Esophagus muscularis mucosa (tissue), 3 donors: ENCODE measurements at regions not wholly inside any gene's neighbourhood (a gene's known extent, or its start where the extent isn't known, plus 50 kb on each side); places are given as distances from the start of the nearest gene placed in this dataset.
"Not testable (repeated sequence)": the region's sequence is repeated elsewhere in the genome, so short reads cannot be mapped to it uniquely, and the experiment has no call there.

Experiments
- POLR2AphosphoS5 ChIP-seq, 2 donors: sonication (generic); formaldehyde crosslinking; IDR thresholded peaks; one replicate each; pipeline ENCODE4 v1.6.1; 2017; ENCODE audit warnings: antibody characterized with exemption in 2 of 2
- TF ChIP-seq, protein P1 (sequence below), 3 experiments: fragments of 200-600 bp in 2 of 3; fragments of 450-650 bp in 1 of 3; sonication (generic) in 2 of 3; IDR thresholded peaks; one replicate each; pipeline ENCODE4 v1.5.1; 2017 to 2019; ENCODE audit warnings: antibody characterized with exemption in 3 of 3, mild to moderate bottlenecking in 2 of 3, moderate library complexity in 1 of 3

DNA sequence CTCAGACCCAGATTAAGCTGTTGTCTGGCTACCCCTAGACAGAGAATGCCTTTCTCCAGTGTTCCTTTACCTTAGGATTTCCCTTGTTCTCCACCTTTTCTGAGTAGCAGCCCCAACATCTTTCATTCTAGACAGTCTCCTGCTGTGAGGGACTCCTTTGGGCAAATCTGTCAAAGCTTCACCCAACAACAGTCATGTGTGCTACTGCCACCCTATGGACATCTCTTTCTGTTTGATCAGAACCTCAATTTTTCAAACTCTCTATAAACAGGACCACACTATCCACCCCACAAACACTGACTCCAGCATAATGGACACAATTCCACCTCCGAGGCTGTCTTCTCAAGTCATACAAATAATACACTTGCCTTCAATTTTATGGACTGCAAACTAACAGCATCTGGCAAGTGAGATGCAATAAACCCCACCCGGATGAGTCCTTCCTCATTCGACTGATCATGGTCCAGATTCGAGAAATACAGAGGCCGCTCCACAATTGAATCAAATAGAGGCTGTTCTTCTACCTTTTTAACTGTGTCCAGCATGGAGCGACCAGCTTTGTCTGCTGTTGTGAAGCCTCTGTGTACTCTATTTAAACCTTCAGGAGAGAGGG is 1253.6 kb downstream of the RPIA start:
- not testable (repeated sequence) for TF ChIP-seq POLR2AphosphoS5 (IDR thresholded peaks at IDR 0.05)
- TF ChIP-seq, protein P1, sequence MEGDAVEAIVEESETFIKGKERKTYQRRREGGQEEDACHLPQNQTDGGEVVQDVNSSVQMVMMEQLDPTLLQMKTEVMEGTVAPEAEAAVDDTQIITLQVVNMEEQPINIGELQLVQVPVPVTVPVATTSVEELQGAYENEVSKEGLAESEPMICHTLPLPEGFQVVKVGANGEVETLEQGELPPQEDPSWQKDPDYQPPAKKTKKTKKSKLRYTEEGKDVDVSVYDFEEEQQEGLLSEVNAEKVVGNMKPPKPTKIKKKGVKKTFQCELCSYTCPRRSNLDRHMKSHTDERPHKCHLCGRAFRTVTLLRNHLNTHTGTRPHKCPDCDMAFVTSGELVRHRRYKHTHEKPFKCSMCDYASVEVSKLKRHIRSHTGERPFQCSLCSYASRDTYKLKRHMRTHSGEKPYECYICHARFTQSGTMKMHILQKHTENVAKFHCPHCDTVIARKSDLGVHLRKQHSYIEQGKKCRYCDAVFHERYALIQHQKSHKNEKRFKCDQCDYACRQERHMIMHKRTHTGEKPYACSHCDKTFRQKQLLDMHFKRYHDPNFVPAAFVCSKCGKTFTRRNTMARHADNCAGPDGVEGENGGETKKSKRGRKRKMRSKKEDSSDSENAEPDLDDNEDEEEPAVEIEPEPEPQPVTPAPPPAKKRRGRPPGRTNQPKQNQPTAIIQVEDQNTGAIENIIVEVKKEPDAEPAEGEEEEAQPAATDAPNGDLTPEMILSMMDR (IDR thresholded peaks at IDR 0.05): not testable (repeated sequence)
